ENCODE measurements at regions not wholly inside any gene's neighbourhood (a gene's known extent, or its start where the extent isn't known, plus 50 kb on each side); places are given as distances from the start of the nearest gene placed in this dataset.
"Not testable (repeated sequence)": the region's sequence is repeated elsewhere in the genome, so short reads cannot be mapped to it uniquely, and the experiment has no call there.

- H3K27me3 ChIP-seq (ENCODE audit: control insufficient read depth, low read length), result no peaks in the 10 kb centered on the region
- H3K36me3 ChIP-seq (ENCODE audit: control insufficient read depth, low read length), result no peaks in the 10 kb centered on the region
- no peaks in the 10 kb centered on the region; the same call in 1 of the 2 replicates for H3K9me3 ChIP-seq (ENCODE audit: control insufficient read depth, insufficient read depth, low read length)
- no peak overlapping the region for H3K4me3 ChIP-seq (ENCODE audit: low read length)
- H3K9me2 ChIP-seq (replicated peaks; ENCODE audit: control insufficient read depth, low read length), result no peaks in the 10 kb centered on the region
- H3F3A ChIP-seq (ENCODE audit: control insufficient read depth, insufficient read depth), result no peaks in the 10 kb centered on the region
- TF ChIP-seq EZH2phosphoT487 (IDR thresholded peaks at IDR 0.05; ENCODE audit: borderline replicate concordance, low read length), result no peak
- TF ChIP-seq, protein P1, sequence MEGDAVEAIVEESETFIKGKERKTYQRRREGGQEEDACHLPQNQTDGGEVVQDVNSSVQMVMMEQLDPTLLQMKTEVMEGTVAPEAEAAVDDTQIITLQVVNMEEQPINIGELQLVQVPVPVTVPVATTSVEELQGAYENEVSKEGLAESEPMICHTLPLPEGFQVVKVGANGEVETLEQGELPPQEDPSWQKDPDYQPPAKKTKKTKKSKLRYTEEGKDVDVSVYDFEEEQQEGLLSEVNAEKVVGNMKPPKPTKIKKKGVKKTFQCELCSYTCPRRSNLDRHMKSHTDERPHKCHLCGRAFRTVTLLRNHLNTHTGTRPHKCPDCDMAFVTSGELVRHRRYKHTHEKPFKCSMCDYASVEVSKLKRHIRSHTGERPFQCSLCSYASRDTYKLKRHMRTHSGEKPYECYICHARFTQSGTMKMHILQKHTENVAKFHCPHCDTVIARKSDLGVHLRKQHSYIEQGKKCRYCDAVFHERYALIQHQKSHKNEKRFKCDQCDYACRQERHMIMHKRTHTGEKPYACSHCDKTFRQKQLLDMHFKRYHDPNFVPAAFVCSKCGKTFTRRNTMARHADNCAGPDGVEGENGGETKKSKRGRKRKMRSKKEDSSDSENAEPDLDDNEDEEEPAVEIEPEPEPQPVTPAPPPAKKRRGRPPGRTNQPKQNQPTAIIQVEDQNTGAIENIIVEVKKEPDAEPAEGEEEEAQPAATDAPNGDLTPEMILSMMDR (IDR thresholded peaks at IDR 0.05; ENCODE audit: low read depth, low read length, poor library complexity, severe bottlenecking), result no peak
- H3K4me2 ChIP-seq (ENCODE audit: low read length), result no peak overlapping the region
- no peak overlapping the region for H3K27ac ChIP-seq (ENCODE audit: low read depth, low read length)
- no peaks in the 10 kb centered on the region for H3K4me1 ChIP-seq (ENCODE audit: control insufficient read depth, low read length)
- no peaks in the 10 kb centered on the region for H4K20me1 ChIP-seq (ENCODE audit: control insufficient read depth, insufficient read depth, low read depth, low read length)
- no peaks in the 10 kb centered on the region for H3K79me2 ChIP-seq (ENCODE audit: control insufficient read depth, low read length)
Observed at GRCh38 chr15:36161771-36162212, 417.6 kb upstream of the CDIN1 start.

DNA sequence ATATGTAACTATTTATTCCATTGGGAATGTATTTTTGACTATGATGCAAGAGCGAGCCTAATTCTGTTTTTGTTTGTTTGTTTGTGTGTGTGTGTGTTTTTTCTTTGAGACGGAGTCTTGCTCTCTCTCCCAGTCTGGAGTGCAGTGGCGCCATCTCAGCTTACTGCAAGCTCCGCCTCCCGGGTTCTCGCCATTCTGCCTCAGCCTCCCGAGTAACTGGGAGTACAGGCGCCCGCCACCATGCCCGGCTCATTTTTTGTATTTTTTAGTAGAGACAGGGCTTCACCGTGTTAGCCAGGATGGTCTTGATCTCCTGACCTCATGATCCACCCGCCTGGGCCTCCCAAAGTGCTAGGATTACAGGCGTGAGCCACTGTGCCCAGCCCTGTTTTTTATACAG is 415.4 kb upstream of the CDIN1 start:
- not testable (repeated sequence) for H3K4me1 ChIP-seq (ENCODE audit: control insufficient read depth, low read length); H3K36me3 ChIP-seq (ENCODE audit: control insufficient read depth, low read length); H3K9me3 ChIP-seq (ENCODE audit: control insufficient read depth, insufficient read depth, low read length); H3K4me2 ChIP-seq (ENCODE audit: low read length); H3K27me3 ChIP-seq (ENCODE audit: control insufficient read depth, low read length); H3F3A ChIP-seq (ENCODE audit: control insufficient read depth, insufficient read depth); H3K79me2 ChIP-seq (ENCODE audit: control insufficient read depth, low read length); H3K9me2 ChIP-seq (replicated peaks; ENCODE audit: control insufficient read depth, low read length); H3K27ac ChIP-seq (ENCODE audit: low read depth, low read length); H3K4me3 ChIP-seq (ENCODE audit: low read length); H4K20me1 ChIP-seq (ENCODE audit: control insufficient read depth, insufficient read depth, low read depth, low read length)

GRCh38 chr15:36172955-36173354 is 406.5 kb upstream of the CDIN1 start:
- no peaks in the 10 kb centered on the region for H3K9me2 ChIP-seq (replicated peaks; ENCODE audit: control insufficient read depth, low read length)
- no peaks in the 10 kb centered on the region for H3F3A ChIP-seq (ENCODE audit: control insufficient read depth, insufficient read depth)
- H3K4me3 ChIP-seq (ENCODE audit: low read length), result no peak overlapping the region
- H3K27ac ChIP-seq (ENCODE audit: low read depth, low read length), result no peak overlapping the region
- H3K4me1 ChIP-seq (ENCODE audit: control insufficient read depth, low read length), result no peaks in the 10 kb centered on the region
- no peak overlapping the region for H3K4me2 ChIP-seq (ENCODE audit: low read length)
- no peaks in the 10 kb centered on the region for H3K36me3 ChIP-seq (ENCODE audit: control insufficient read depth, low read length)
- no peaks in the 10 kb centered on the region for H4K20me1 ChIP-seq (ENCODE audit: control insufficient read depth, insufficient read depth, low read depth, low read length)
- no peaks in the 10 kb centered on the region for H3K27me3 ChIP-seq (ENCODE audit: control insufficient read depth, low read length)
- TF ChIP-seq, protein P1 (IDR thresholded peaks at IDR 0.05; ENCODE audit: low read depth, low read length, poor library complexity, severe bottlenecking), result no peak
- no peak for TF ChIP-seq EZH2phosphoT487 (IDR thresholded peaks at IDR 0.05; ENCODE audit: borderline replicate concordance, low read length)
- no peaks in the 10 kb centered on the region for H3K9me3 ChIP-seq (ENCODE audit: control insufficient read depth, insufficient read depth, low read length)
- H3K79me2 ChIP-seq (ENCODE audit: control insufficient read depth, low read length), result no peaks in the 10 kb centered on the region

DNA sequence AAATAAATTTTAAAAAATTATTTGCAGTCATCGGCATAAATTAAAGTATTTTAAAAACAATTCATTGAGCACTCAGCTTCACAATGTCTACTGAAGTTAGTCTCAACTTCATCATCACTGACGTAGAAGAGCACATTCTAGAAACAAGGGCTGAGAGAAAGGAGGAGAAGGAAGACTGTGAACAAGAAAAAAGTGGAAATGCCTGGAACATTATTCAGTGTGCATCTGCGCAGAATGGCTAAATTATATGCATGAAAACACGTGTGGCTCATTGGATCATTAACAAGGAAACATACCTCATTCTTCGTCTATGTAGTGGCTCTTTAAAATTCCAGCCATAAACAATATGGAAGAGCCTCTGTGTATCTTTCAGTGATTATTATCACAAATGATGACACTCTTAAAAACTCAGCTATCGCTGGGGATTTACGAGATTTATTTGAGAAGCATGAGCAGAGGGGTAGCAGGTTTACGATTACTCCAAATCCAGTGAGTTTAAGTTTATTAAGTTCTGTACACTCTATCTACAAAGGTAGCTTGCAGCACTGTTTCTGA is 404.2 kb upstream of the CDIN1 start:
- H3K27me3 ChIP-seq (ENCODE audit: control insufficient read depth, low read length), result no peaks in the 10 kb centered on the region
- no peak overlapping the region for H3K27ac ChIP-seq (ENCODE audit: low read depth, low read length)
- no peak overlapping the region for H3K4me2 ChIP-seq (ENCODE audit: low read length)
- no peaks in the 10 kb centered on the region for H3F3A ChIP-seq (ENCODE audit: control insufficient read depth, insufficient read depth)
- no peaks in the 10 kb centered on the region for H3K36me3 ChIP-seq (ENCODE audit: control insufficient read depth, low read length)
- H3K9me3 ChIP-seq (ENCODE audit: control insufficient read depth, insufficient read depth, low read length), result no peaks in the 10 kb centered on the region
- no peaks in the 10 kb centered on the region for H3K79me2 ChIP-seq (ENCODE audit: control insufficient read depth, low read length)
- TF ChIP-seq, protein P1 (IDR thresholded peaks at IDR 0.05; ENCODE audit: low read depth, low read length, poor library complexity, severe bottlenecking), result no peak
- TF ChIP-seq EZH2phosphoT487 (IDR thresholded peaks at IDR 0.05; ENCODE audit: borderline replicate concordance, low read length), result no peak
- H3K9me2 ChIP-seq (replicated peaks; ENCODE audit: control insufficient read depth, low read length), result no peaks in the 10 kb centered on the region
- no peaks in the 10 kb centered on the region for H4K20me1 ChIP-seq (ENCODE audit: control insufficient read depth, insufficient read depth, low read depth, low read length)
- H3K4me1 ChIP-seq (ENCODE audit: control insufficient read depth, low read length), result no peaks in the 10 kb centered on the region
- no peak overlapping the region for H3K4me3 ChIP-seq (ENCODE audit: low read length)
